Amniotic stem cell (primary cell): ENCODE measurements at regions not wholly inside any gene's neighbourhood (a gene's known extent, or its start where the extent isn't known, plus 50 kb on each side); places are given as distances from the start of the nearest gene placed in this dataset.

ENCODE experiments used
- DNase-seq: peaks from one replicate; lab custom pipeline; 2025; lab: John Stamatoyannopoulos, UW

DNA sequence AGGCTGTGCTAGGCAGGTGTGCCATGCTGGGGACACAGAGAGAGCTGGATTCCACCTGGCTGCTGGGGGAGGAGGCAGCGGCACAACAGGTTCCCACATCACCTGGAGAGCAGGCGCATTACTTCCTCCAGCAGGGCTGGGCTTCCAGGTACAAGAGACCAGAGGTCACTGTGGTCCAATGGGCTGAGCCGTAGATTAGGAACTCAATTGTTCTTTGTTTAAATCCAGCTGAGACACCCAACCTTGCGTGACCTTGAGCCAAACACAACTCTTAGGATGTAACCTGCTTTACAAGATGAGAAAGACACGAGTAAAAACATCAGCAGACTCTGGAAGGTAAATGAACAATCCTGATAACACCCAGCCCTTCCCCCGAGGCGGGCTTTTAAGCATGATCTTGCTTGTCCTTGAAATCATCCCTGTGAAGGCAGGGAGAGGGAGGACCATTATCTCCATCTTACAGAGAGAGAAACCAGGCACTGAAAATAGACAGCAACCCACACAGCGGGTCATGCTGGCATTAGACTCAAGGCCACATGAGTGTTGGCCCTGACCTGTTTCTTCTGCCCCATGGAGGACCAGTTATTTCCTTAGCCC lies 216.5 kb upstream of the RREB1 start:
- DNase-seq, result no peak

GRCh38 chr6:6891949-6892461 lies 215.8 kb upstream of the RREB1 start:
- no peak for DNase-seq

- DNase-seq, result no peak
Observed at GRCh38 chr6:6892744-6893583, 214.8 kb upstream of the RREB1 start.

GRCh38 chr6:6893701-6894100 lies 214.1 kb upstream of the RREB1 start:
- no peak for DNase-seq

- DNase-seq, result no peak
Observed at GRCh38 chr6:6895929-6896328, 211.8 kb upstream of the RREB1 start.

GRCh38 chr6:6897140-6897539 lies 210.6 kb upstream of the RREB1 start:
- no peak for DNase-seq

- DNase-seq, result no peak
Observed at GRCh38 chr6:6900569-6901204, 207.1 kb upstream of the RREB1 start.

GRCh38 chr6:6901205-6901719 lies 206.5 kb upstream of the RREB1 start:
- no peak for DNase-seq

DNA sequence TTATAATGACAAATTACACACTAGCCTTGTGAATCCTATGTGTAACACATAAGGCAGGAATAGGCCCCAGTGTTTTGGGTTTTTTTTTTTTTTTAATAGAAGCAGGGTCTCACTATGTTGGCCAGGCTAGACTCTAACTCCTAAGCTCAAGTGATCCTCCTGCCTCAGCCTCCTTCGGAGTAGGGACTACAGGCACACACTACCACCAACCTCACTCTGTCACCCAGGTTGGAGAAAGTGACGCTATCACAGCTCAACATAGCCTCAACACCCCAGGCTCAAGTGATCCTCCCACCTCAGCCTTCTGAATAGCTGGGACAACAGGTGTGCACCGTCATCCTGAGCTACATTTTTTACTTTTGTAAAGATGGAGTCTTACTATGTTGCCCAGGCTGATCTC lies 205.8 kb upstream of the RREB1 start:
- no peak for DNase-seq

GRCh38 chr6:6905961-6906518 lies 201.7 kb upstream of the RREB1 start:
- no peak for DNase-seq

DNA sequence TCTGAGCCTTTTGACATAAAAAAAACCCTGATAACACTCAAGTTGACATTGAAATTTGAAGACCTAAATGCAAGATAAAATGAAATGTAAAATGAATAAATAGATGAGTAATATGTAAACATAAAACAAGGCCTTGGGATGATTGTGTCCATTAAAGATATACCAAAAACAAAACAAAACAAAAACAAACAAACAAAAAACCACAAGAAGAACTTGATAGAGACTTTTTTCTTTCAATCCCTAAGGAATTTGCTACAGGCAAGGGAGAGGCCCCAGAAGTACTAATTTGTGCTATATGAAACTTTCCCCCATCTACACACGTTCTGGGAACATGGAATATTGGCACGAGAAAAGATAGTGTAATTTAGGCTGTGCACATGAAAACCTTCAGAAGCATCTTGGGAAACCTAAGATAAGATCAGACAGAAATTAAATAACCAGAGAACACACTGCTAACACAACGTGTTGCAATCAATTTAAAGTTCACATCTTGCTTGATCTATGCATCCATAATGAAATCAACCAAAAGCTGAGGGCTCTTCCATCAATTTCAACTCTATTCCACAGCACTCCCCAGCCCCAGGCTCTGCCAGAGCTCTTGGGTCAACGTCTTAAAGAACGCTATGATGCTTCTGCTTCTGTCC lies 201.1 kb upstream of the RREB1 start:
- no peak for DNase-seq

DNA sequence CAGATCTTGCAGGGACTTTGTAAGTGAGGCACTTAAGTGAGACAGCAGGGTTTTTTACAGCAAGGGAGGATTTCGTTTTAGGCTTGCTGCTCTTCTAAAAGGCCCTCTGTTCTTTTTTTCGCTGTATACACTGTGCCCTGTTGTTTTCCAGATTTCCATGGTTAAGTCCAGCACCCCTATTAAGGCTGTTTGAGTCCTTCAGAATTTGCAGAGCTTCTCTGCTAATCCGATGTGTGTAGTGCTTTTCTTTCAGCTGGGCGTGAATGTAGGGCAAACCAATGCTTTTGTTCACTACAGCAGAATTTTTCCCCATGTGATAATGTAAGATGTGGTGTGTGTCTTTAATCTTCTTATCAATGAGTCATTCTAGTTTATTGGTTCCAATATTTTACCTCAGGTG lies 200.5 kb upstream of the RREB1 start:
- no peak for DNase-seq

DNA sequence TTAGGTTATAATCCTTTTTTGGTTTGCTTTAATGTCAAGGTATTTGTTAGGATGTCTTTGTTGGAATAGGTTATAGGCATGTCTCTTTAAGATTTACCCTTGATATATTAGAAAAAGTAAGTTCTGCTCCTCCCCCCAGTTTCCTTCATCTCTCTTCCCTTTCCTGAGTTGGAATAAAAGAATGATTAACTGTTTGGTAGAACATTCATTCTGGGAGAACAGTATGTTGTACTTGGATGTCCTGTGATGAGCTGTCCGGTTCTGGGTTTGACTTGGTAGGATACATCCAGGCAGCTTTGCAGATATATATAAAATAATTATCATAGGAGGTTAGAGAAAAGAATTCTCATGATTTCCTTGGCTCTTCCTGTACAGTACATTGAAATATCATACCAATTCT lies 199.6 kb upstream of the RREB1 start:
- DNase-seq, result no peak

- no peak for DNase-seq
Observed at GRCh38 chr6:6909111-6909510, 198.7 kb upstream of the RREB1 start.

DNA sequence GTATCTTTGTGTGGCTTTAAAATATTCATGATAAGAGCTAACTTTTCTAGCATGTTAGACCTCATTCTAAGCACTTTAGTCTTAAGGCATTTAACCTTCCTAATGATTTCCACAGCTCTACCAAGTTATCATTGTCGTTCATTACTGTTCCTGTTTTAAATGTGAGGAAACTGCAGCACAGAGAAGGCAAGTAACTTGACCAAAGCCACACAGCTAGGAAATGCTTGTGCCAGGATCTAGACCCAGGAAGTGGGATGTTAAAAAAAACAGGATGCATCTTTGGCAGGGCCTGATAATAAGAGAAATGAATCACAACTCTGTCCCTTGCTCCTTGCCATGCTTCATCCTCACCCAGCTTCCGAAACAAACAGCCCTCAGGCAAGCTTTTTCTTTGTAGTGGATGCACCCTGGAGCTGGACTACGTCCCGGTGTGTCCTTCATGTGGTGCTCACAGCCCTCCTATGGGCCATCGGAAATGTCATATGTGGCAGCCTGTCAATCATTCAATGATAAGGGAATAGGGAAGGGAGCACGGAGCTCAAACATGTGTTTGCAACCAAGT lies 196.9 kb upstream of the RREB1 start:
- DNase-seq, result no peak

DNA sequence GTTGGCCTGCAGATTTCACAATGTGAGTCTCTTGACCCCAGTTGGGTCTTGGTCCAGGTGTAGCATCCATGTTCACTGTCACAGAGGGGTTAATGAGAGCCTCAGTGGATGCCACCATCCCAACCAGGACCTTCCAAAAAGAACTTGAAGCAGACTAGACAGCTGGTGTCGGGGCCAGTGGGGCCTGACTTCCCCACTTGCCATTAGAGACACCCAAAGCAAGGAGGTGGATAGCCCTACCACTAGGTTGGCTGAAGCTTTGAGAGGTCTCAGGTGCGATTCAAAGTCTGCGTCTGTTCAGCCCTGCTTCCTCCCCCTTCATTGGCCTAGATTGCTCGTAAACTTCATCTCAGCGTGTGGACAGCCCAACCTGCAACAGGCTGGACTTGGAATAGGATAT lies 196.4 kb upstream of the RREB1 start:
- no peak for DNase-seq

- no peak for DNase-seq
Observed at GRCh38 chr6:6912817-6913744, 194.7 kb upstream of the RREB1 start.

- no peak for DNase-seq
Observed at GRCh38 chr6:6915219-6915618, 192.5 kb upstream of the RREB1 start.

DNA sequence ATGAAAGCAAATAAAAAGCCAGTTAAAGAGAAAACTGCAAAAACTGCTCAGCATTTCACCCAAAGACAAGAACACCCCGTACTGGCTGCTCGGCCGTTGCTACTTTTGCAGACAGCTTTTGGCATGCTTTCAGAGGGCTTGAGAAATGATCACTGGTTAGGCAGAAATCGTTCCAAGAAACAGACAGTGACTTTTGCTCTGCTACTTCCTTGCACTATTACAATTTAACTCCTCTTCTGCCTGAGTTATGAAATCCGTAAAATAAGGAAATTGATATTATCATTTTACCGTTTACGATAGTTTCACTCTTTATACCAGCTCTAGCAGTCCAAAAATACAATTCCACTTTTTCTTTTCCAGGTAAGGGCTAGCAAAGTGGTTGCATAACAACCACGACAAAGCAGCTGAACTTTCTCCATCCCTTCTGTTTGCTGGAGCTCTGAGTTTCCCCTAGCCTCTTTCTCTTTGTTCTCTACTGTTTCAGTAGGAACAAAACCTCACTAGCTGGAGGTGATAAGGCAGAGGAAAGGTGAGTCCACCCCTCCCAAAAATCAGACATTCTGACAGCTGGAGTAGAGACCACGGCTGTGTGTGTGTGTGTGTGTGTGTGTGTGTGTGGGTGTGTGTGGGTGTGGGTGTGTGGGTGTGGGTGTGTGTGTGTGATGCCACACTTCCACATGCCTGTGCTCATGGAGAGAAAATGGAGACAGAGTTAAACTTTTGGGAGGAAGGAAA lies 191.8 kb upstream of the RREB1 start:
- DNase-seq, result no peak

GRCh38 chr6:6916598-6916997 lies 191.2 kb upstream of the RREB1 start:
- DNase-seq, result no peak
